Stimulated activated memory B cell treated with anti-CD40 and anti-IgM and Interleukin-4, amounts not matched to agents 10 μg/mL and 1 μg/mL and 100 μg/mL, for 72 hours (primary cell): ENCODE measurements at regions not wholly inside any gene's neighbourhood (a gene's known extent, or its start where the extent isn't known, plus 50 kb on each side); places are given as distances from the start of the nearest gene placed in this dataset.
"Not testable (repeated sequence)": the region's sequence is repeated elsewhere in the genome, so short reads cannot be mapped to it uniquely, and the experiment has no call there.

ENCODE experiments used
- ATAC-seq: fragments of 150-1000 bp; cut with Tn5 transposase; 2 replicates; pipeline ENCODE4 v1.10.0; 2021
- H3K27ac Mint-ChIP-seq: one replicate; pipeline ENCODE4 v1.8.0; 2022; ENCODE audit warnings: mild to moderate bottlenecking, mixed read lengths
- H3K27me3 Mint-ChIP-seq: one replicate; pipeline ENCODE4 v1.8.0; 2022; ENCODE audit warnings: mixed read lengths
- H3K36me3 Mint-ChIP-seq: one replicate; pipeline ENCODE4 v1.8.0; 2022; ENCODE audit warnings: mixed read lengths
- H3K4me1 Mint-ChIP-seq: one replicate; pipeline ENCODE4 v1.8.0; 2022; ENCODE audit warnings: mixed read lengths
- H3K4me3 Mint-ChIP-seq: one replicate; pipeline ENCODE4 v1.8.0; 2022; ENCODE audit warnings: mild to moderate bottlenecking, moderate library complexity, mixed read lengths
- H3K9me3 Mint-ChIP-seq: one replicate; pipeline ENCODE4 v1.8.0; 2022; ENCODE audit warnings: mixed read lengths

- Mint-ChIP-seq H3K9me3 (peaks cover 3% of the 10 kb centered on the region), H3K4me1 (no peaks in the 10 kb centered on the region), H3K4me3 (no peak overlapping the region), H3K27me3 (peaks cover 17% of the 10 kb centered on the region), H3K36me3 (no peaks in the 10 kb centered on the region), H3K27ac (no peak overlapping the region)
- peak; percentile 28 for ATAC-seq
These were observed 104.5 kb upstream of the GATB start for GRCh38 chr4:151865312-151865711.

DNA sequence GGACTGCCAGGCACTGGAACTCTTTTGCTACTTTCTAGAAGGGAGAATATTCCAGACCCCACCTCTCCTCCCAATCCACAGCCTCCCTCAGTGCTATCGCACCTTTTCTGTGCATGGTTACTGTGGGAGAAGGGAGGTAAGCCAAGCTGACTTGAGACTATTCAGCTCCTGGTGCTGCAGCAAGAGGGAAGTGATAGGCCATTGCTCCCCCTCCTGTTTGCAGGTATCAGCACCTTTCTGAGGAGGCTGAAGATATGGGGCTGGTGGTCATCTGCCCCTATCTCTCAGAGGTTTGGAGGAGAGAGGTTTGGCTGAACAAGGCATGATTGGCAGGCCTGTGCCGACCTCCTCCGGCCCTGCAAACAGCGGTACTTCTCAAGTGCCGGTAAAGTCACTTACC lies 103.3 kb upstream of the GATB start:
- H3K4me1 Mint-ChIP-seq: no peaks in the 10 kb centered on the region
- H3K27me3 Mint-ChIP-seq: peaks cover 17% of the 10 kb centered on the region
- no peaks in the 10 kb centered on the region for H3K36me3 Mint-ChIP-seq
- peaks cover 3% of the 10 kb centered on the region for H3K9me3 Mint-ChIP-seq
- H3K27ac Mint-ChIP-seq: no peak overlapping the region
- ATAC-seq: no peak
- no peak overlapping the region for H3K4me3 Mint-ChIP-seq

- Mint-ChIP-seq H3K4me1 (no peaks in the 10 kb centered on the region), H3K36me3 (no peaks in the 10 kb centered on the region), H3K9me3 (peaks cover 2% of the 10 kb centered on the region), H3K4me3 (no peak overlapping the region), H3K27me3 (peaks cover 17% of the 10 kb centered on the region), H3K27ac (no peak overlapping the region)
- no peak for ATAC-seq
These were observed 102.0 kb upstream of the GATB start for GRCh38 chr4:151862766-151863165.

DNA sequence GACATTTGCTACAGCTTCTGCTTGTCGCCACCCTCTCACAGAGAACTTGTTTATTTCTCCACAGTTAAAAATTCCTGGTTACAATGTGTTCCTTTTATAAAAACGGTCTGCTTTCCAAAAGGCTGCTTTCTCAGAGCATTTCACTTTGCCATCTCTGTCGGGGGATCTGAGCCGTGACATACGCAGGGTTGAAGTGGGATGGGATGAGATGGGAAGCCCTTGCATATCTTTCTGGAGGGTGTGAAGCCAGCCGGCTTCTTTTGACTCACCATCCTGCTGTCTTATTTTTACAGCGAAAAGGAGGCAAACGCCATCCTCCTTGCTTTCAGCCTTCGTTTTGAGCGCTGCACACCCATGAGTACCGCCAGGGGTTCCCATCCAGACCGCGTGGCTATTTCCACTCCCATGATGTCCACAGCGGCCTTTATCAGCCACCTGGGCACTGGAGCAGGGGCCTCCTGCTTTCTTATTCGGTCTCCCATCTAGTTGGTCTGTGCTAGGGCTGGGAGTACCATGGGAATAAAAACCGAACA lies 99.8 kb upstream of the GATB start:
- Mint-ChIP-seq H3K4me1 (no peaks in the 10 kb centered on the region), H3K27me3 (no peaks in the 10 kb centered on the region), H3K4me3 (no peak overlapping the region), H3K27ac (no peak overlapping the region), H3K9me3 (no peaks in the 10 kb centered on the region), H3K36me3 (no peaks in the 10 kb centered on the region)
- ATAC-seq: no peak

DNA sequence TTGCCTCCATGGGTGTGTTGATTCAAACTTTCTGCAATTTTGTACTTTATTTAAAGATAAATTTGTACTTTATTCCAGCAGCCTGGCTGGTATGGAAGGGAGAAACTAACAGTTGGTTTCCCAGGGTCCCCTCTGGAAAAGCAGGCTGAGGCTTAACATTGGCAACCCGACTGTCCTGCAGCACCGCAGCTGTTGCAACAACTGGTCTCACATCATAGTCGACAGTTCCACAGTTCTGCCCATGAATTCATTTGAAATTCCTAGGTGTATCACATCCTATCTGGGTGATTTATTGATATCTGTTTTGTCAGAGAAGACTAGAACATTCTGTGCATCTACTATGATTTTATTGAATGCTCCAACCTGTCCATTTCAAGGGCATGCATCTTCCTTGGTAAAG lies 98.8 kb upstream of the GATB start:
- Mint-ChIP-seq H3K27ac (no peak overlapping the region), H3K36me3 (no peaks in the 10 kb centered on the region), H3K4me1 (no peaks in the 10 kb centered on the region), H3K9me3 (no peaks in the 10 kb centered on the region), H3K27me3 (no peaks in the 10 kb centered on the region), H3K4me3 (no peak overlapping the region)
- no peak for ATAC-seq

- no peak for ATAC-seq
- H3K4me3 Mint-ChIP-seq: no peak overlapping the region
- H3K27ac Mint-ChIP-seq: no peak overlapping the region
- H3K4me1 Mint-ChIP-seq: no peaks in the 10 kb centered on the region
- H3K36me3 Mint-ChIP-seq: no peaks in the 10 kb centered on the region
- no peaks in the 10 kb centered on the region for H3K9me3 Mint-ChIP-seq
- peaks cover 4% of the 10 kb centered on the region for H3K27me3 Mint-ChIP-seq
These were observed 97.5 kb upstream of the GATB start for GRCh38 chr4:151858356-151858755.

- no peaks in the 10 kb centered on the region for H3K9me3 Mint-ChIP-seq
- no peak for ATAC-seq
- H3K27ac Mint-ChIP-seq: no peak overlapping the region
- H3K36me3 Mint-ChIP-seq: no peaks in the 10 kb centered on the region
- no peak overlapping the region for H3K4me3 Mint-ChIP-seq
- peaks cover 11% of the 10 kb centered on the region for H3K27me3 Mint-ChIP-seq
- no peaks in the 10 kb centered on the region for H3K4me1 Mint-ChIP-seq
These were observed 96.6 kb upstream of the GATB start for GRCh38 chr4:151857368-151857767.

- no peak for ATAC-seq
- Mint-ChIP-seq H3K36me3 (no peaks in the 10 kb centered on the region), H3K4me1 (no peaks in the 10 kb centered on the region), H3K4me3 (no peak overlapping the region), H3K27ac (no peak overlapping the region), H3K9me3 (no peaks in the 10 kb centered on the region), H3K27me3 (peaks cover 25% of the 10 kb centered on the region)
These were observed 94.9 kb upstream of the GATB start for GRCh38 chr4:151855747-151856146.

- peaks cover 27% of the 10 kb centered on the region for H3K27me3 Mint-ChIP-seq
- H3K4me1 Mint-ChIP-seq: no peaks in the 10 kb centered on the region
- no peaks in the 10 kb centered on the region for H3K9me3 Mint-ChIP-seq
- ATAC-seq: no peak
- H3K27ac Mint-ChIP-seq: no peak overlapping the region
- H3K36me3 Mint-ChIP-seq: no peaks in the 10 kb centered on the region
- no peak overlapping the region for H3K4me3 Mint-ChIP-seq
These were observed 93.9 kb upstream of the GATB start for GRCh38 chr4:151854731-151855130.

DNA sequence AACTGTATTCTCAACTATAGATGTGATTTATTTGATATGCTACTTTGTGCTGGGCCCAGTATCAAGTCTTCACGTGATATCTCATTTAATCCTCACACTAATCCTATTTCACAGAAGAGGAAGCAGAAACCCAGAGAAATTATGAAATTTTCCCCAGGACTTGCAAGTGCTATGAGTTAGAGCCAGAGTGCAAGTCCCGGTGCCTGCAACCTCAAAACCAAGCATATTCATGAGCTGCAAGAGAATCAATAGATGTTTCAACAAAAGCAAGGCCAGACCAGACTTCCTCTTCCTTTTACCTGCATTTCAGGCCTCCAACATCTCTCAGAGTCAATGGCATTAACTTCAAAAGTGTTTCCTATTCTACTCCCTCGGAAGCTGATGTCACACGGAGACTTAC lies 92.2 kb upstream of the GATB start:
- peaks cover 27% of the 10 kb centered on the region for H3K27me3 Mint-ChIP-seq
- no peak for ATAC-seq
- no peaks in the 10 kb centered on the region for H3K9me3 Mint-ChIP-seq
- no peaks in the 10 kb centered on the region for H3K4me1 Mint-ChIP-seq
- no peak overlapping the region for H3K27ac Mint-ChIP-seq
- H3K36me3 Mint-ChIP-seq: no peaks in the 10 kb centered on the region
- no peak overlapping the region for H3K4me3 Mint-ChIP-seq

- H3K27ac Mint-ChIP-seq: no peak overlapping the region
- H3K36me3 Mint-ChIP-seq: no peaks in the 10 kb centered on the region
- no peak for ATAC-seq
- no peaks in the 10 kb centered on the region for H3K4me1 Mint-ChIP-seq
- H3K4me3 Mint-ChIP-seq: no peak overlapping the region
- H3K27me3 Mint-ChIP-seq: peaks cover 27% of the 10 kb centered on the region
- H3K9me3 Mint-ChIP-seq: no peaks in the 10 kb centered on the region
These were observed 91.4 kb upstream of the GATB start for GRCh38 chr4:151852202-151852601.

DNA sequence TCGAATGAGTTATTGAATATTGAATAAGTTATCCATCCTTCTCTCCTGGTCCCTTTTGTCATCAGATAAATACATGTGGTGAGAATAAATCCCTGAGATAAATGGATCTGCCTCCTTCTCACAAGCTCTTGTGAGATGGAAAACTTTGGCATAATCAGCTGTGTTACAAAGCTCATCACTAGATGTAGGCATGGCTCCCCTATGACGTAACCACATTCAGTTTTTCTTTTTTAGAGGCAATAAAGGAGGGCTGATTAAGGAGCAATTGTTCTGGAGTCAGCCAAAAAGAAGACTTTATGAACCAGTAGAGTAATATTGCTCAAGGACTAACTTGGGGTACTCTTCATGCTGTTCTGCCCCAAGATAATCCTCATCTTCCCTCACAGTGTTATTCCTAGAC lies 90.5 kb upstream of the GATB start:
- Mint-ChIP-seq H3K9me3 (no peaks in the 10 kb centered on the region), H3K4me1 (no peaks in the 10 kb centered on the region), H3K4me3 (no peak overlapping the region), H3K27ac (no peak overlapping the region), H3K36me3 (no peaks in the 10 kb centered on the region), H3K27me3 (peaks cover 27% of the 10 kb centered on the region)
- ATAC-seq: no peak

DNA sequence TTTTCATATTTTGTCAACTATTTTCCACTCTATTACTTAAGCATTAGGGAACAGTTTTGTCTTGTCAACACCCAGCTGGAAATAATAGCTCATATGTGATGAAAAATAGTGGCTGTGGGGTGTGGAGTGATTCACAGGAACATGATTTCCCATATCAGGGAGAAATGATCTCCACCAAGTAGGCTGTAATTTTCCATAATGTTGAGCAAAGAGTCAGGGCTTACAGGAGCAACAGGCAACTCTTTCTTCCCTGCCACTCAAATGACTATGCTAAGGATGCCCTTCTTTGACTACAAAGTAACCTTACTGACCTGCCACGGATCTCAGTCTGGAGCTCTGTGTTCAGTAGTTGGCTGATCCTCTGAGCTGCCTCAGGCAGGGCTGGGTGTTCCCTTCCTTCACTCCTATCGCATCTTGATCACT lies 90.0 kb upstream of the GATB start:
- Mint-ChIP-seq H3K36me3 (no peaks in the 10 kb centered on the region), H3K27me3 (peaks cover 27% of the 10 kb centered on the region), H3K4me1 (no peaks in the 10 kb centered on the region), H3K9me3 (no peaks in the 10 kb centered on the region), H3K27ac (no peak overlapping the region), H3K4me3 (no peak overlapping the region)
- no peak for ATAC-seq

- H3K36me3 Mint-ChIP-seq, H3K4me3 Mint-ChIP-seq, H3K4me1 Mint-ChIP-seq, ATAC-seq, H3K27ac Mint-ChIP-seq, H3K9me3 Mint-ChIP-seq: not testable (repeated sequence)
- peaks cover 25% of the 10 kb centered on the region for H3K27me3 Mint-ChIP-seq
These were observed 84.7 kb upstream of the GATB start for GRCh38 chr4:151845551-151845950.

GRCh38 chr4:151842430-151843079 lies 81.7 kb upstream of the GATB start:
- H3K27me3 Mint-ChIP-seq: peaks cover 28% of the 10 kb centered on the region
- no peaks in the 10 kb centered on the region for H3K9me3 Mint-ChIP-seq
- no peaks in the 10 kb centered on the region for H3K4me1 Mint-ChIP-seq
- H3K27ac Mint-ChIP-seq: no peak overlapping the region
- no peaks in the 10 kb centered on the region for H3K36me3 Mint-ChIP-seq
- no peak for ATAC-seq
- H3K4me3 Mint-ChIP-seq: no peak overlapping the region

- no peak overlapping the region for H3K27ac Mint-ChIP-seq
- ATAC-seq: peak; percentile 16
- H3K4me1 Mint-ChIP-seq: no peaks in the 10 kb centered on the region
- H3K4me3 Mint-ChIP-seq: no peak overlapping the region
- peaks cover 42% of the 10 kb centered on the region for H3K27me3 Mint-ChIP-seq
- no peaks in the 10 kb centered on the region for H3K36me3 Mint-ChIP-seq
- no peaks in the 10 kb centered on the region for H3K9me3 Mint-ChIP-seq
These were observed 80.3 kb upstream of the GATB start for GRCh38 chr4:151841107-151841506.
